GM12878 (cell line): ENCODE measurements at regions not wholly inside any gene's neighbourhood (a gene's known extent, or its start where the extent isn't known, plus 50 kb on each side); places are given as distances from the start of the nearest gene placed in this dataset.

Source experiments
- ATAC-seq: fragments of 200-7000 bp; cut with Tn5 transposase; 3 replicates; pipeline ENCODE4 v1.9.1; 2020; ENCODE audit warnings: mild to moderate bottlenecking, moderate library complexity
- BruUV-seq: library from RNA; stranded (reverse); fragments of 400-500 nt; replicated peaks from 2 replicates; lab custom pipeline; 2021; lab: Mats Ljungman, UMichigan
- CTCF ChIA-PET: fragments of 300-600 bp; sonication (Branson Sonifier 250); formaldehyde crosslinking; extraction: SDS; loops from one replicate; lab custom pipeline; 2021; ENCODE audit warnings: inconsistent platforms; lab: Yijun Ruan, JAX
- POLR2A ChIA-PET: fragments of 350-600 bp; formaldehyde crosslinking; extraction: SDS; loops from one replicate; lab custom pipeline; 2021; ENCODE audit warnings: inconsistent platforms; lab: Charles Lee
- RAD21 ChIA-PET: fragments of 300-600 bp; sonication (Branson Sonifier 250); formaldehyde crosslinking; loops from one replicate; lab custom pipeline; 2023; ENCODE audit warnings: antibody characterized with exemption; ENCODE audit not compliant: unreplicated experiment; lab: Charles Lee
- SMC1A ChIA-PET: fragments of 300-600 bp; sonication (Branson Sonifier 250); formaldehyde crosslinking; loops from one replicate; lab custom pipeline; 2023; ENCODE audit not compliant: unreplicated experiment, uncharacterized antibody; lab: Charles Lee
- DNase-seq: peaks from one replicate; pipeline ENCODE4 v3.0.0-alpha.2; 2011; ENCODE audit warnings: low read depth, low spot score
- FAIRE-seq: peaks from 3 replicates; lab custom pipeline; 2011; peaks lifted over from hg19 to GRCh38; lab: Jason Lieb, UNC
- H2AFZ ChIP-seq: 2 replicates; pipeline ENCODE4 v1.6.0; 2011; ENCODE audit warnings: low read depth, low read length, control low read depth; ENCODE audit not compliant: control insufficient read depth
- H3K27ac ChIP-seq: 2 replicates; pipeline ENCODE4 v1.5.1; 2011; ENCODE audit warnings: control low read depth; ENCODE audit not compliant: control insufficient read depth, insufficient read depth
- H3K27me3 ChIP-seq, 2 experiments: replicated peaks in 1 of 2; 2 replicates each; pipeline versions ENCODE4 v1.6.0 to v1.6.1; 2011; ENCODE audit warnings: low read length in 1 of 2; ENCODE audit not compliant: control insufficient read depth in 2 of 2, insufficient read depth in 2 of 2
- H3K36me3 ChIP-seq, 2 experiments: 2 replicates each; pipeline ENCODE4 v1.5.1; 2011; ENCODE audit warnings: low read length in 1 of 2; ENCODE audit not compliant: control insufficient read depth in 2 of 2, insufficient read depth in 2 of 2
- H3K4me1 ChIP-seq: 2 replicates; pipeline ENCODE4 v1.6.1; 2011; ENCODE audit warnings: mild to moderate bottlenecking, low read length, moderate library complexity, mixed read lengths; ENCODE audit not compliant: control insufficient read depth, insufficient read depth
- H3K4me2 ChIP-seq: 2 replicates; pipeline ENCODE4 v1.6.0; 2011; ENCODE audit warnings: control low read depth; ENCODE audit not compliant: control insufficient read depth, insufficient read depth
- H3K4me3 ChIP-seq: fragments of 200-600 bp; sonication (generic); 2 replicates; pipeline ENCODE4 v1.5.1; 2016
- H3K79me2 ChIP-seq: 2 replicates; pipeline ENCODE4 v1.6.0; 2011; ENCODE audit warnings: low read length; ENCODE audit not compliant: control insufficient read depth, insufficient read depth
- H3K9ac ChIP-seq: 2 replicates; pipeline ENCODE4 v1.8.0; 2011; ENCODE audit warnings: low read length, control low read depth, mixed read lengths; ENCODE audit not compliant: control insufficient read depth, insufficient read depth
- H3K9me3 ChIP-seq: replicated peaks from 3 replicates; pipeline ENCODE4 v1.5.1; 2011; ENCODE audit warnings: mild to moderate bottlenecking, low read length; ENCODE audit not compliant: control insufficient read depth, insufficient read depth
- H4K20me1 ChIP-seq: 2 replicates; pipeline ENCODE4 v1.6.0; 2011; ENCODE audit not compliant: control insufficient read depth, insufficient read depth
- BCL11A ChIP-seq: IDR thresholded peaks from 2 replicates; pipeline ENCODE4 v1.6.1; 2011; ENCODE audit warnings: low read depth, low read length
- CHD2 ChIP-seq: IDR thresholded peaks from 2 replicates; pipeline ENCODE4 v1.6.1; 2011; ENCODE audit warnings: low read depth, low read length, improper control_type of control experiment, borderline replicate concordance
- CHD4 ChIP-seq: fragments of 200-600 bp; sonication (generic); IDR thresholded peaks from 2 replicates; pipeline ENCODE4 v1.6.1; 2016; ENCODE audit warnings: mild to moderate bottlenecking
- GABPA ChIP-seq: IDR thresholded peaks from 2 replicates; pipeline ENCODE4 v1.6.1; 2014; ENCODE audit warnings: antibody characterized with exemption, low read depth, mild to moderate bottlenecking, inconsistent platforms
- HDAC2 ChIP-seq: fragments of 200-600 bp; sonication (generic); IDR thresholded peaks from 2 replicates; pipeline ENCODE4 v1.6.1; 2017
- HDAC6 ChIP-seq: fragments of 200-600 bp; sonication (generic); IDR thresholded peaks from one replicate; pipeline ENCODE4 v1.8.0; 2017; ENCODE audit warnings: antibody characterized with exemption; ENCODE audit not compliant: unreplicated experiment
- HDGF ChIP-seq: fragments of 450-650 bp; IDR thresholded peaks from 2 replicates; pipeline ENCODE4 v1.6.1; 2016; ENCODE audit warnings: antibody characterized with exemption
- MTA3 ChIP-seq: IDR thresholded peaks from 2 replicates; pipeline ENCODE4 v1.6.1; 2012; ENCODE audit warnings: low read length, inconsistent platforms, borderline replicate concordance
- NKRF ChIP-seq: fragments of 450-650 bp; conservative IDR thresholded peaks from 2 replicates; pipeline ENCODE4 v1.6.1; 2017; ENCODE audit warnings: mild to moderate bottlenecking, moderate library complexity
- NR2C1 ChIP-seq: fragments of 450-650 bp; IDR thresholded peaks from 2 replicates; pipeline ENCODE4 v1.6.1; 2017; ENCODE audit warnings: antibody characterized with exemption, mild to moderate bottlenecking, moderate library complexity
- NRF1 ChIP-seq: conservative IDR thresholded peaks from 2 replicates; pipeline ENCODE4 v1.6.1; 2011; ENCODE audit warnings: mild to moderate bottlenecking, low read depth, low read length, improper control_type of control experiment
- RBBP5 ChIP-seq: fragments of 200-600 bp; sonication (generic); conservative IDR thresholded peaks from 2 replicates; pipeline ENCODE4 v1.6.1; 2016
- RUNX3 ChIP-seq: IDR thresholded peaks from 2 replicates; pipeline ENCODE4 v1.6.1; 2012; ENCODE audit warnings: low read length, inconsistent platforms
- STAT3 ChIP-seq: IDR thresholded peaks from 2 replicates; pipeline ENCODE4 v1.6.1; 2011; ENCODE audit warnings: low read depth, low read length, improper control_type of control experiment
- TARDBP ChIP-seq: IDR thresholded peaks from 2 replicates; pipeline ENCODE4 v1.6.1; 2016; ENCODE audit warnings: borderline replicate concordance
- ZBTB4 ChIP-seq: fragments of 450-650 bp; formaldehyde crosslinking; IDR thresholded peaks from 2 replicates; pipeline ENCODE4 v1.4.0; 2022; ENCODE audit warnings: mild to moderate bottlenecking, moderate library complexity
- ZNF687 ChIP-seq: fragments of 450-650 bp; IDR thresholded peaks from 2 replicates; pipeline ENCODE4 v1.6.1; 2017; ENCODE audit warnings: mild to moderate bottlenecking, moderate library complexity
- ZZZ3 ChIP-seq: IDR thresholded peaks from 2 replicates; pipeline ENCODE4 v1.6.1; 2011; ENCODE audit warnings: low read depth; ENCODE audit not compliant: control insufficient read depth, insufficient read length
- WGBS: methylation state at CpG from one replicate; pipeline ENCODE4 v1.1.6; 2016; ENCODE audit warnings: low lambda C conversion rate; ENCODE audit not compliant: insufficient replicate concordance, insufficient coverage; ENCODE audit errors: missing lambda C conversion rate; 5-methylcytosine and 5-hydroxymethylcytosine counted together
- in situ Hi-C: fragments of 300-500 bp; cut with MboI; formaldehyde crosslinking; loops from 9 replicates; pipeline ENCODE4 v1.14.3; 2018; ENCODE audit warnings: mixed read lengths
- intact Hi-C: fragments of 100-400 bp; cut with micrococcal nuclease; formaldehyde crosslinking; loops from one replicate; pipeline ENCODE4 v1.14.2; 2022; ENCODE audit not compliant: unreplicated experiment

GRCh38 chr3:178295292-178295912 lies 240.8 kb upstream of the KCNMB2 start:
- RAD21 ChIA-PET = no interaction called here
- POLR2A ChIA-PET = no interaction called here
- Histone ChIP-seq H3K27ac (no peak overlapping the region), H2AFZ (no peak overlapping the region), H4K20me1 (no peaks in the 10 kb centered on the region), H3K9ac (no peak overlapping the region), H3K36me3 (no peaks in the 10 kb centered on the region), H3K9me3 (no peaks in the 10 kb centered on the region), H3K79me2 (no peaks in the 10 kb centered on the region)
- in situ Hi-C loops = no loop called here
- SMC1A ChIA-PET = no interaction called here
- WGBS = 50% methylated on average over 2 of the region's 2 CpGs
- intact Hi-C loops = no loop called here
- TF ChIP-seq HDAC2 = no peak
- TF ChIP-seq BCL11A = no peak
- no peak for TF ChIP-seq TARDBP
- no peak for TF ChIP-seq MTA3
- TF ChIP-seq CHD4 = no peak
- no peak for TF ChIP-seq ZZZ3
- no peak for TF ChIP-seq NKRF
- TF ChIP-seq RBBP5 = no peak
- TF ChIP-seq NRF1 = no peak
- no peak for TF ChIP-seq GABPA
- TF ChIP-seq HDGF = no peak
- TF ChIP-seq RUNX3 = no peak
- TF ChIP-seq ZBTB4 (CRISPR knock-in tag) = no peak
- TF ChIP-seq NR2C1 = no peak
- TF ChIP-seq ZNF687 = no peak
- no peak for TF ChIP-seq HDAC6
- TF ChIP-seq CHD2 = no peak
- no peak for TF ChIP-seq STAT3
- TF ChIP-seq, all 136 proteins: peak for 0
- FAIRE-seq (no peak), ATAC-seq (no peak), DNase-seq (no peak)
- Histone ChIP-seq H3K4me2 (no peak overlapping the region), H3K4me3 (no peak overlapping the region), H3K27me3 (no peaks in the 10 kb centered on the region), H3K4me1 (no peaks in the 10 kb centered on the region)
- CTCF ChIA-PET = no interaction called here
- no TSS peak for BruUV-seq
